MM.1S (cell line): ENCODE measurements at regions not wholly inside any gene's neighbourhood (a gene's known extent, or its start where the extent isn't known, plus 50 kb on each side); places are given as distances from the start of the nearest gene placed in this dataset.

ENCODE experiments used
- DNase-seq: peaks from one replicate; pipeline ENCODE4 v3.0.0-alpha.2; 2015
- H2AFZ ChIP-seq: fragments of 300-600 bp; sonication (generic); 2 replicates; pipeline ENCODE4 v1.6.0; 2016; ENCODE audit warnings: antibody characterized with exemption, low read length
- H3F3A ChIP-seq: fragments of 300-600 bp; sonication (generic); 2 replicates; pipeline ENCODE4 v1.6.1; 2016; ENCODE audit warnings: mild to moderate bottlenecking, antibody characterized with exemption, low read length, moderate library complexity, mixed read lengths; ENCODE audit not compliant: insufficient read depth
- H3K27ac ChIP-seq: fragments of 300-600 bp; sonication (generic); 2 replicates; pipeline ENCODE4 v1.5.1; 2016; ENCODE audit warnings: mild to moderate bottlenecking, low read length
- H3K27me3 ChIP-seq: fragments of 300-600 bp; sonication (generic); replicated peaks from 2 replicates; pipeline ENCODE4 v1.6.0; 2016; ENCODE audit warnings: low read length; ENCODE audit not compliant: insufficient read depth
- H3K36me3 ChIP-seq: fragments of 300-600 bp; sonication (generic); replicated peaks from 2 replicates; pipeline ENCODE4 v1.6.1; 2016; ENCODE audit warnings: mild to moderate bottlenecking, low read length, mixed read lengths; ENCODE audit not compliant: insufficient read depth
- H3K4me1 ChIP-seq: fragments of 300-600 bp; sonication (generic); 2 replicates; pipeline ENCODE4 v1.6.1; 2016; ENCODE audit warnings: low read length, mixed read lengths
- H3K4me2 ChIP-seq: fragments of 300-600 bp; sonication (generic); 2 replicates; pipeline ENCODE4 v1.6.0; 2016; ENCODE audit warnings: low read depth, low read length
- H3K4me3 ChIP-seq: fragments of 300-600 bp; sonication (generic); 2 replicates; pipeline ENCODE4 v1.5.1; 2016; ENCODE audit warnings: low read length, mixed read lengths
- H3K79me2 ChIP-seq: fragments of 300-600 bp; sonication (generic); 2 replicates; pipeline ENCODE4 v1.6.1; 2016; ENCODE audit warnings: mixed run types, low read length, mixed read lengths
- H3K9ac ChIP-seq: fragments of 300-600 bp; sonication (generic); 2 replicates; pipeline ENCODE4 v1.6.1; 2016; ENCODE audit warnings: low read length, mixed read lengths
- H3K9me2 ChIP-seq: fragments of 300-600 bp; sonication (generic); replicated peaks from 2 replicates; pipeline ENCODE4 v1.6.1; 2016; ENCODE audit warnings: mild to moderate bottlenecking, low read length, mixed read lengths; ENCODE audit not compliant: insufficient read depth
- H3K9me3 ChIP-seq: fragments of 300-600 bp; sonication (generic); replicated peaks from 2 replicates; pipeline ENCODE4 v1.6.1; 2016; ENCODE audit warnings: mild to moderate bottlenecking, low read length, mixed read lengths; ENCODE audit not compliant: insufficient read depth
- H4K20me1 ChIP-seq: fragments of 300-600 bp; sonication (generic); 2 replicates; pipeline ENCODE4 v1.6.1; 2016; ENCODE audit warnings: mild to moderate bottlenecking, low read length, moderate library complexity, mixed read lengths; ENCODE audit not compliant: insufficient read depth
- CTCF ChIP-seq: fragments of 300-600 bp; sonication (generic); IDR thresholded peaks from 2 replicates; pipeline ENCODE4 v1.5.1; 2016; ENCODE audit warnings: antibody characterized with exemption, low read length, mixed read lengths
- EZH2 ChIP-seq: fragments of 300-600 bp; sonication (generic); optimal IDR thresholded peaks from 2 replicates; pipeline ENCODE3; 2017; ENCODE audit warnings: low read depth, mild to moderate bottlenecking, antibody characterized with exemption, low read length, mixed read lengths
- EZH2phosphoT487 ChIP-seq: fragments of 300-600 bp; sonication (generic); IDR thresholded peaks from 2 replicates; pipeline ENCODE4 v1.6.1; 2018; ENCODE audit warnings: antibody characterized with exemption, low read length

- Histone ChIP-seq H3K36me3 (no peaks in the 10 kb centered on the region), H3K9ac (no peak overlapping the region)
- DNase-seq, result no peak
These were observed 235.2 kb upstream of the B3GAT1 start for GRCh38 chr11:134647066-134647743.

GRCh38 chr11:134646561-134646960, 234.5 kb upstream of the B3GAT1 start:
- Histone ChIP-seq H3K79me2 (no peaks in the 10 kb centered on the region), H3K36me3 (no peaks in the 10 kb centered on the region), H3K4me1 (no peaks in the 10 kb centered on the region), H3K4me2 (no peak overlapping the region), H4K20me1 (no peaks in the 10 kb centered on the region), H2AFZ (no peak overlapping the region), H3K4me3 (no peak overlapping the region), H3K27me3 (no peaks in the 10 kb centered on the region), H3K9me3 (no peaks in the 10 kb centered on the region), H3K9ac (no peak overlapping the region), H3F3A (no peaks in the 10 kb centered on the region), H3K27ac (no peak overlapping the region), H3K9me2 (no peaks in the 10 kb centered on the region)
- TF ChIP-seq EZH2 (no peak), EZH2phosphoT487 (no peak), CTCF (no peak)
- no peak for DNase-seq

More at GRCh38 chr11:134647066-134647743, 235.2 kb upstream of the B3GAT1 start:
- Histone ChIP-seq H3K4me2 (no peak overlapping the region), H3K27ac (no peak overlapping the region), H3K4me3 (no peak overlapping the region), H3K79me2 (no peaks in the 10 kb centered on the region), H3K9me3 (no peaks in the 10 kb centered on the region), H3K9me2 (no peaks in the 10 kb centered on the region), H4K20me1 (no peaks in the 10 kb centered on the region), H2AFZ (no peak overlapping the region), H3K27me3 (no peaks in the 10 kb centered on the region), H3F3A (no peaks in the 10 kb centered on the region), H3K4me1 (no peaks in the 10 kb centered on the region)
- TF ChIP-seq CTCF (no peak), EZH2phosphoT487 (no peak), EZH2 (no peak)

- Histone ChIP-seq H3K4me3 (no peak overlapping the region), H2AFZ (no peak overlapping the region), H3K4me1 (no peaks in the 10 kb centered on the region), H3K4me2 (no peak overlapping the region), H3K36me3 (no peaks in the 10 kb centered on the region), H3K27ac (no peak overlapping the region), H4K20me1 (no peaks in the 10 kb centered on the region), H3K79me2 (no peaks in the 10 kb centered on the region), H3K9ac (no peak overlapping the region), H3K9me3 (no peaks in the 10 kb centered on the region), H3K27me3 (no peaks in the 10 kb centered on the region), H3K9me2 (no peaks in the 10 kb centered on the region), H3F3A (no peaks in the 10 kb centered on the region)
- no peak for DNase-seq
- TF ChIP-seq CTCF (no peak), EZH2 (no peak), EZH2phosphoT487 (no peak)
These were observed 233.5 kb upstream of the B3GAT1 start for GRCh38 chr11:134645576-134645975.
